VCaP (cell line): ENCODE measurements at regions not wholly inside any gene's neighbourhood (a gene's known extent, or its start where the extent isn't known, plus 50 kb on each side); places are given as distances from the start of the nearest gene placed in this dataset.

Source experiments
- H3K27ac ChIP-seq: fragments of 450-650 bp; 2 replicates; pipeline ENCODE4 v1.5.1; 2017
- TF ChIP-seq, protein P1 (sequence below): fragments of 450-650 bp; conservative IDR thresholded peaks from 2 replicates; pipeline ENCODE4 v1.5.1; 2017; ENCODE audit warnings: mild to moderate bottlenecking, moderate library complexity

DNA sequence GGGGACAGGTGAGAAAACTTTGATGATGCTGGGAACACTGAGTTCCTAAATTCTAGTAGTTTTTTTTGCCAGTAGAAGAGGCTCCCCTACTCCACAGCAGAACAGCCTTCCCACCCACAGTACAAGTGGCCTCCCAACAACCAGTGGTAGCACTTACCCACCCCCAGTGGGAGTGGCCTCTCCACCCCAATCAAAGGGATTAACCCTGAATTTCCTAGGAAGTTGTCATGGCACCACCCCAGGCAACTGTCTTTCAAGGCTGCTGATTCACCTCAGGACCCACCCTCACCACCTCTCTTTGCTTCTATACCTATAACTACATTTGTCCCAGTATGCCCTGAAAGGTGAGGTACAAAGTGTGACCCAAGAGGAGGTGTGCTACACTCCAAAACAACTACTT, 81.4 kb upstream of the PRDX6 start:
- TF ChIP-seq, protein P1, sequence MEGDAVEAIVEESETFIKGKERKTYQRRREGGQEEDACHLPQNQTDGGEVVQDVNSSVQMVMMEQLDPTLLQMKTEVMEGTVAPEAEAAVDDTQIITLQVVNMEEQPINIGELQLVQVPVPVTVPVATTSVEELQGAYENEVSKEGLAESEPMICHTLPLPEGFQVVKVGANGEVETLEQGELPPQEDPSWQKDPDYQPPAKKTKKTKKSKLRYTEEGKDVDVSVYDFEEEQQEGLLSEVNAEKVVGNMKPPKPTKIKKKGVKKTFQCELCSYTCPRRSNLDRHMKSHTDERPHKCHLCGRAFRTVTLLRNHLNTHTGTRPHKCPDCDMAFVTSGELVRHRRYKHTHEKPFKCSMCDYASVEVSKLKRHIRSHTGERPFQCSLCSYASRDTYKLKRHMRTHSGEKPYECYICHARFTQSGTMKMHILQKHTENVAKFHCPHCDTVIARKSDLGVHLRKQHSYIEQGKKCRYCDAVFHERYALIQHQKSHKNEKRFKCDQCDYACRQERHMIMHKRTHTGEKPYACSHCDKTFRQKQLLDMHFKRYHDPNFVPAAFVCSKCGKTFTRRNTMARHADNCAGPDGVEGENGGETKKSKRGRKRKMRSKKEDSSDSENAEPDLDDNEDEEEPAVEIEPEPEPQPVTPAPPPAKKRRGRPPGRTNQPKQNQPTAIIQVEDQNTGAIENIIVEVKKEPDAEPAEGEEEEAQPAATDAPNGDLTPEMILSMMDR, result no peak
- no peak overlapping the region for H3K27ac ChIP-seq

DNA sequence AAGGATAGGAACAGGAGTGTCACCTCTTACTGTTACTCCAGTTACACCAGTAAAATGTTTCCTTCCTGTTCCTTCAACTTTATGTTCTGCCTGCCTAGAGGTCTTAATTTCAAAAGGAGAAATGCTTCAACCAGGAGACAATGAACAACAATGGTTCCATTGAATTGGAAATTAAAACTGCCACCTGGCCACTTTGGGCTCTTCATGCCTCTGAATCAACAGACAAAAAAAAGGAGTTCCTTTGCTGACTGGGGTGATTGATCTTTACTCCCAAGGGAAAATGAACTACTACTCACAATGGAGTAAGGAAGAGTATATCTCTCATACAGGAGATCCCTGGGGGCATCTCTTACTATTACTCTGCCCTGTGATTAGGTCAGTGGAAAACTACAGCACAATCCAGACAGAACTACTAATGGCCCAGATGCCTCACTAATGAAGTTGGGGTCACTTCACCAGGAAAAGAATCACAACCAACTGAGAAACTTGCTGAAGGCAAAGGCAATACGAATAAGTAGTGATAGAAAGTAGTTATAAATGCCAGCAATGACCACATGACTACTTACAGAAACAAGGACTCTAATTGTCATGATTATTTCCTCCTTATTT, 76.6 kb upstream of the PRDX6 start:
- TF ChIP-seq, protein P1, result no peak
- H3K27ac ChIP-seq, result no peak overlapping the region

DNA sequence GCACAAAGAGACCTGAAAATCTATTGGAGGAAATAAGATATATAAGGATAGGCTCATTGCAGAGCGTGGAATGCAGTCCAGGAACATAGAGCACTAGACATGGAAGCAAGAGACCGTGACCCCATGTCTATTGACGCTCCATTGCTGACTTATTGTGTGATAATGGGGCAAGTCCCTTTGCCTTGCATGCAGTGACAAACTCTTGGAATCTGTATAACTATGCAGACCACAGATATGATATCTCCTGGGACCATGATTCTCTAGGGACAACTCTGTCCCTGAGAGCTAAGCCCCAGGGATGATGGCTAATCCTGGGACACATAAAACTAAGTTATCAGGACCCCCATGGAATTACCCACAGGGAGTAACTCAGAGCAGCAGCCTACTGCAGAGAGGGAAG, 73.1 kb upstream of the PRDX6 start:
- TF ChIP-seq, protein P1, result no peak

DNA sequence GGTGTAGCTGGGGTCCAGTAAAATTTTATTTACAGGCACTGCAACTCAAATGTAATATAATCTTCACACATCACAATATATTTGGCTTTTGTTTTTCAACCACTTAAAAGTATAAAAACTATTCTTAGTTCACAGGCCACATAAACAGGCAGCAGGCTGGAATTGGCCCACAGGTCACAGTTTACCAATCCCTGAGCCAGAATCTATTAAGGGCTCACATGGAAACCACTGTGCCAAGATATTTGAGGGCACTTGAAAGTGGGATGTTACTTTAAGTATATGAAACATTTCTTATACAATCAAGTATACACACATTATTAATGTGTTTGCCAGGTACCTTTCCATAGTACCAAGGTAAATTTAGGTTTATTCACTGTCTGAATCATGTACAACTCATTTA, 71.9 kb upstream of the PRDX6 start:
- TF ChIP-seq, protein P1, result no peak
- H3K27ac ChIP-seq, result no peak overlapping the region

More for the DNA sequence above, 73.1 kb upstream of the PRDX6 start:
- H3K27ac ChIP-seq, result no peak overlapping the region

DNA sequence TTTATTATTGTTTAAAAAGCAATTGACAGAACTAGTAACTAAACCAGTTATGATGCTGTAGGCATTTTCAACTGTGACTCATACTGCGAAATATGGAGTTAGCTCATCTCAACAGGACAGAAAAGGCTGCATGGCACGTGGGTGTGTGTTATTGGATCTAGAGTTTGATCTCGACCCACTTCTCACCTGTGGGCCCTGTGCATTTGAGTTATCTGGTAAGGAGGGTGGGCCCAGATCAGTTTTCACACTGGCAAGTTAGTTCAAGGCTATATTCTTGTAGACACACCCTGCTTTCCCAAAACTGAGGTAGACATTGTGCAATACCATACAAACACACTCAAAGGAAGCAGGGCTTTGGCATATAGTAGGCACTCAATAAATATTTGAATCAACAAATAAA, 71.3 kb upstream of the PRDX6 start:
- H3K27ac ChIP-seq, result no peak overlapping the region
- TF ChIP-seq, protein P1, result no peak

DNA sequence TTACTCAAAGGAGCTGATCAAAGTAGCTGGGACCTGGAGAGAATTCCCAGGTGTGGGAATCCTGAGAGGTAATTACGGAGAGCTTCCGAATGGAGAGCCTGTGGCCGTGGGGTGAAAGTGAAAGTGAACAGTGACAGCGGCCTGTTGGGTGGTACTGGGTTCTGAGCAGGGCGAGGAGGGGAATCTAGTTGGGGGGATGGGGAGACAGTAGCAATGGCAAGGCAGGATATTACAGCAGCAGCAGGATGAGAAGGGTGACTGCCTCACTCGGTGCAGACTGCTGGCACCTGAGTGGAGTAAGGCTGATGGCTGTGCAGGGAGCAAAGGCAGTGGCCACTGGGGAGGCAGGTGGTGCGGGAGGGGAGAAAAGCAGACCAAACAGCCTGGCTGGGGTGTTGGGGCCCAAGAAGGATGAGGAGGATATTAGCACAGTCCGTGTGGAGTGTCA, 70.3 kb upstream of the PRDX6 start:
- TF ChIP-seq, protein P1, result no peak
- no peak overlapping the region for H3K27ac ChIP-seq

- TF ChIP-seq, protein P1, result no peak
- no peak overlapping the region for H3K27ac ChIP-seq
Observed at GRCh38 chr1:173407846-173408245, 69.3 kb upstream of the PRDX6 start.
